H1 (cell line): ENCODE measurements at regions not wholly inside any gene's neighbourhood (a gene's known extent, or its start where the extent isn't known, plus 50 kb on each side); places are given as distances from the start of the nearest gene placed in this dataset.

ENCODE experiments used
- KDM4A ChIP-seq: IDR thresholded peaks from one replicate; pipeline ENCODE4 v1.7.1; 2012; ENCODE audit warnings: low read depth, mild to moderate bottlenecking, moderate library complexity, low read length, inconsistent platforms; ENCODE audit not compliant: severe bottlenecking
- PHF8 ChIP-seq: fragments of 200-600 bp; sonication (generic); conservative IDR thresholded peaks from 2 replicates; pipeline ENCODE4 v1.7.1; 2012; ENCODE audit warnings: low read depth, mild to moderate bottlenecking, inconsistent platforms, low read length, moderate library complexity

GRCh38 chr5:117813850-117814249, 1174.5 kb downstream of the DTWD2 start (continued):
- TF ChIP-seq PHF8 (no peak), KDM4A (no peak)
